B cell (primary cell): ENCODE measurements at regions not wholly inside any gene's neighbourhood (a gene's known extent, or its start where the extent isn't known, plus 50 kb on each side); places are given as distances from the start of the nearest gene placed in this dataset.

Experiments
- ATAC-seq: fragments of 200-7000 bp; cut with Tn5 transposase; one replicate; pipeline ENCODE4 v1.10.0; 2021; ENCODE audit warnings: low read depth, mild to moderate bottlenecking, moderate number of reproducible peaks, moderate library complexity
- CTCF ChIA-PET: fragments of 350-600 bp; sonication (Branson Sonifier 250); formaldehyde crosslinking; loops from one replicate; lab custom pipeline; 2021; ENCODE audit warnings: antibody characterized with exemption, inconsistent platforms; lab: Charles Lee
- POLR2A ChIA-PET: fragments of 350-600 bp; sonication (Branson Sonifier 250); formaldehyde crosslinking; loops from one replicate; lab custom pipeline; 2021; ENCODE audit warnings: antibody characterized with exemption; lab: Charles Lee
- DNase-seq: peaks from one replicate; pipeline ENCODE4 v3.0.0; 2013
- H2AFZ ChIP-seq: 2 replicates; pipeline ENCODE4 v1.6.1; 2012; ENCODE audit warnings: mild to moderate bottlenecking, low read depth, low read length; ENCODE audit not compliant: insufficient read depth, poor library complexity, severe bottlenecking
- H3K27ac ChIP-seq, 2 donors: 1 replicate in 1 of 2; 2 replicates in 1 of 2; pipeline ENCODE4 v1.5.1; 2012 to 2013; ENCODE audit warnings: low read length in 2 of 2, mild to moderate bottlenecking in 2 of 2, moderate library complexity in 1 of 2
- H3K27me3 ChIP-seq, 4 experiments: fragments of 200-600 bp in 1 of 4; sonication (generic) in 1 of 4; replicated peaks in 1 of 4; 1 replicate in 2 of 4; 2 replicates in 2 of 4; pipeline versions ENCODE4 v1.6.1 to v1.7.0; 2013 to 2016; ENCODE audit warnings: low read length in 3 of 4, mild to moderate bottlenecking in 2 of 4, mixed read lengths in 1 of 4, moderate library complexity in 1 of 4; ENCODE audit not compliant: insufficient read depth in 4 of 4, control insufficient read depth in 3 of 4; ENCODE audit errors: control extremely low read depth in 1 of 4
- H3K36me3 ChIP-seq, 2 experiments: replicated peaks in 1 of 2; 1 replicate in 1 of 2; 2 replicates in 1 of 2; pipeline versions ENCODE4 v1.6.1 to v1.7.1; 2013; ENCODE audit warnings: low read length in 1 of 2; ENCODE audit not compliant: insufficient read depth in 2 of 2, control insufficient read depth in 1 of 2; ENCODE audit errors: control extremely low read depth in 1 of 2, extremely low read depth in 1 of 2
- H3K4me1 ChIP-seq, 2 donors: fragments of 200-600 bp in 1 of 2; sonication (generic) in 1 of 2; 1 replicate in 1 of 2; 2 replicates in 1 of 2; pipeline versions ENCODE4 v1.5.1 to v1.6.1; 2013 to 2017; ENCODE audit warnings: low read length in 2 of 2; ENCODE audit not compliant: control insufficient read depth in 2 of 2, insufficient read depth in 2 of 2
- H3K4me2 ChIP-seq: replicated peaks from 2 replicates; pipeline ENCODE3; 2012; ENCODE audit warnings: mild to moderate bottlenecking, low read depth, low read length; ENCODE audit not compliant: poor library complexity, severe bottlenecking
- H3K4me3 ChIP-seq, 5 experiments: fragments of 200-600 bp in 1 of 5; sonication (generic) in 1 of 5; 1 replicate in 3 of 5; 2 replicates in 2 of 5; pipeline versions ENCODE4 v1.5.1 to v1.7.0; 2011 to 2016; ENCODE audit warnings: low read length in 4 of 5, mild to moderate bottlenecking in 4 of 5, low read depth in 2 of 5, control low read depth in 1 of 5, moderate library complexity in 1 of 5; ENCODE audit not compliant: insufficient read depth in 1 of 5; ENCODE audit errors: control extremely low read depth in 1 of 5, extremely low read depth in 1 of 5
- H3K79me2 ChIP-seq: fragments of 200-600 bp; sonication (generic); one replicate; pipeline ENCODE4 v1.6.0; 2016; ENCODE audit warnings: low read length; ENCODE audit not compliant: control insufficient read depth, insufficient read depth
- H3K9ac ChIP-seq: fragments of 200-600 bp; sonication (generic); 2 replicates; pipeline ENCODE4 v1.6.1; 2017; ENCODE audit warnings: mild to moderate bottlenecking, low read length, moderate library complexity
- H3K9me3 ChIP-seq, 3 donors: one replicate each; pipeline versions ENCODE4 v1.6.1 to v1.7.1; 2013; ENCODE audit warnings: low read length in 2 of 3; ENCODE audit not compliant: control insufficient read depth in 2 of 3, insufficient read depth in 1 of 3; ENCODE audit errors: control extremely low read depth in 1 of 3
- H4K20me1 ChIP-seq: 2 replicates; pipeline ENCODE4 v1.6.0; 2012; ENCODE audit warnings: mild to moderate bottlenecking, low read length; ENCODE audit not compliant: insufficient read depth, control insufficient read depth, poor library complexity, severe bottlenecking
- H3K27ac Mint-ChIP-seq: one replicate; pipeline ENCODE4 v1.8.0; 2021; ENCODE audit warnings: mixed read lengths
- H3K27me3 Mint-ChIP-seq: one replicate; pipeline ENCODE4 v1.8.0; 2021; ENCODE audit warnings: mixed read lengths
- H3K4me1 Mint-ChIP-seq: one replicate; pipeline ENCODE4 v1.8.0; 2021; ENCODE audit warnings: mixed read lengths
- H3K4me3 Mint-ChIP-seq: one replicate; pipeline ENCODE4 v1.8.0; 2021; ENCODE audit warnings: mixed read lengths
- H3K9me3 Mint-ChIP-seq: one replicate; pipeline ENCODE4 v1.8.0; 2022; ENCODE audit warnings: mixed read lengths; ENCODE audit not compliant: insufficient read depth
- EZH2 ChIP-seq: IDR thresholded peaks from 2 replicates; pipeline ENCODE4 v1.6.1; 2012; ENCODE audit warnings: borderline replicate concordance, low read depth, mild to moderate bottlenecking, moderate library complexity, low read length; ENCODE audit not compliant: insufficient read depth, poor library complexity, severe bottlenecking
- WGBS: methylation state at CpG from one replicate; pipeline ENCODE4 v1.1.5; 2013; ENCODE audit warnings: missing lambda C conversion rate; ENCODE audit not compliant: insufficient coverage; 5-methylcytosine and 5-hydroxymethylcytosine counted together
- intact Hi-C: fragments of 100-400 bp; cut with micrococcal nuclease; formaldehyde crosslinking; loops from one replicate; pipeline ENCODE4 v1.10.0; 2022
- TF ChIP-seq, protein P1 (sequence below): fragments of 200-600 bp; IDR thresholded peaks from one replicate; pipeline ENCODE4 v1.8.0; 2022; ENCODE audit warnings: antibody characterized with exemption, mild to moderate bottlenecking

- no CpG with 5 or more reads among the region's 2 CpGs for WGBS
- no peak overlapping the region for H3K27ac Mint-ChIP-seq
- no peak overlapping the region for H3K27ac ChIP-seq
- no peak for DNase-seq
- no peak overlapping the region for H3K4me3 ChIP-seq
- H3K27me3 Mint-ChIP-seq = peaks cover 4% of the 10 kb centered on the region
- H3K9me3 ChIP-seq = no peaks in the 10 kb centered on the region
- TF ChIP-seq EZH2 = no peak
- TF ChIP-seq, protein P1, sequence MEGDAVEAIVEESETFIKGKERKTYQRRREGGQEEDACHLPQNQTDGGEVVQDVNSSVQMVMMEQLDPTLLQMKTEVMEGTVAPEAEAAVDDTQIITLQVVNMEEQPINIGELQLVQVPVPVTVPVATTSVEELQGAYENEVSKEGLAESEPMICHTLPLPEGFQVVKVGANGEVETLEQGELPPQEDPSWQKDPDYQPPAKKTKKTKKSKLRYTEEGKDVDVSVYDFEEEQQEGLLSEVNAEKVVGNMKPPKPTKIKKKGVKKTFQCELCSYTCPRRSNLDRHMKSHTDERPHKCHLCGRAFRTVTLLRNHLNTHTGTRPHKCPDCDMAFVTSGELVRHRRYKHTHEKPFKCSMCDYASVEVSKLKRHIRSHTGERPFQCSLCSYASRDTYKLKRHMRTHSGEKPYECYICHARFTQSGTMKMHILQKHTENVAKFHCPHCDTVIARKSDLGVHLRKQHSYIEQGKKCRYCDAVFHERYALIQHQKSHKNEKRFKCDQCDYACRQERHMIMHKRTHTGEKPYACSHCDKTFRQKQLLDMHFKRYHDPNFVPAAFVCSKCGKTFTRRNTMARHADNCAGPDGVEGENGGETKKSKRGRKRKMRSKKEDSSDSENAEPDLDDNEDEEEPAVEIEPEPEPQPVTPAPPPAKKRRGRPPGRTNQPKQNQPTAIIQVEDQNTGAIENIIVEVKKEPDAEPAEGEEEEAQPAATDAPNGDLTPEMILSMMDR = no peak
- intact Hi-C loops = no loop called here
- CTCF ChIA-PET = interaction anchor here (0.7 kb wide), 1 partner anchor 34 kb away, joined by 3 read pairs; no protein-coding TSS in a partner anchor
- H3K4me2 ChIP-seq = no peak overlapping the region
- ATAC-seq = no peak
- H3K36me3 ChIP-seq = no peaks in the 10 kb centered on the region
- no peaks in the 10 kb centered on the region for H3K27me3 ChIP-seq
- POLR2A ChIA-PET = no interaction called here
- H3K9me3 Mint-ChIP-seq = no peaks in the 10 kb centered on the region
- H3K4me1 Mint-ChIP-seq = peaks cover 20% of the 10 kb centered on the region
- H3K79me2 ChIP-seq = no peaks in the 10 kb centered on the region
- H4K20me1 ChIP-seq = no peaks in the 10 kb centered on the region
- peaks cover 19 to 20% of the 10 kb centered on the region in 2 donors for H3K4me1 ChIP-seq
- H3K9ac ChIP-seq = no peak overlapping the region
- H3K4me3 Mint-ChIP-seq = no peak overlapping the region
- H2AFZ ChIP-seq = peak overlapping the region; percentile 27
Observed at GRCh38 chr12:107369006-107369405, 275.7 kb upstream of the CRY1 start.

DNA sequence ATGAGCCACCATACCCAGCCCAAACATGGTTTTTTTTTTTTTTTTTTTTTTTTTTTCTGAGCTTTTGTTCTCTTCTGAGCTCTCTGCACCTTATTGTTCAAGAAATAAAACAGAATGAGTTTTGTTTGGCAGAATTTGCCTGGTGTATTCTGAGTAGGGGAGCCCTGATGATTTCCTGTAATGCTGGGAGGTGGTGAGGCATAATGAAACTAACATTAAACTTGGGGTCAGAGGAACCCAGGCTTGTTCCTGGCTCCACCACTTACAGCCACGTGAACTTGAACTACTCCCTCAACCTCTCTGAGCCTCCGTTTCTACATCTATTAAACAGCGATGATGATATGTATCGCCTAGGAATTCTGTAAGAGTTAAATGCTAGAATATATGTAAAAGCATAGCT is 276.3 kb upstream of the CRY1 start:
- ChIA-PET POLR2A (no interaction called here), CTCF (no interaction called here)
- Histone ChIP-seq H2AFZ (no peak overlapping the region), H3K4me3 (no peak overlapping the region), H3K9ac (no peak overlapping the region), H3K36me3 (no peaks in the 10 kb centered on the region), H3K9me3 (no peaks in the 10 kb centered on the region), H3K4me1 (peaks cover 19 to 26% of the 10 kb centered on the region in 2 donors), H3K27ac (no peak overlapping the region), H3K27me3 (no peaks in the 10 kb centered on the region), H3K79me2 (no peaks in the 10 kb centered on the region), H3K4me2 (no peak overlapping the region), H4K20me1 (no peaks in the 10 kb centered on the region)
- TF ChIP-seq, protein P1 = no peak
- TF ChIP-seq EZH2 = no peak
- no peaks in the 10 kb centered on the region for H3K9me3 Mint-ChIP-seq
- no peak overlapping the region for H3K27ac Mint-ChIP-seq
- H3K4me1 Mint-ChIP-seq = peaks cover 25% of the 10 kb centered on the region
- no CpG with 5 or more reads among the region's 4 CpGs for WGBS
- DNase-seq (no peak), ATAC-seq (no peak)
- intact Hi-C loops = no loop called here
- H3K4me3 Mint-ChIP-seq = no peak overlapping the region
- peaks cover 4% of the 10 kb centered on the region for H3K27me3 Mint-ChIP-seq
